Effector memory CD4-positive, alpha-beta T cell (primary cell): ENCODE measurements at regions not wholly inside any gene's neighbourhood (a gene's known extent, or its start where the extent isn't known, plus 50 kb on each side); places are given as distances from the start of the nearest gene placed in this dataset.
"Not testable (repeated sequence)": the region's sequence is repeated elsewhere in the genome, so short reads cannot be mapped to it uniquely, and the experiment has no call there.

Source experiments
- DNase-seq, 3 donors: peaks; one replicate each; pipeline ENCODE4 v3.0.0-alpha.2; 2020
- H3K27ac ChIP-seq: 2 replicates; pipeline ENCODE4 v1.7.0; 2013; ENCODE audit warnings: mild to moderate bottlenecking, low read length, moderate library complexity; ENCODE audit not compliant: insufficient read depth, poor library complexity, severe bottlenecking
- H3K27me3 ChIP-seq: replicated peaks from 2 replicates; pipeline ENCODE4 v1.7.0; 2013; ENCODE audit warnings: mild to moderate bottlenecking, low read length; ENCODE audit not compliant: insufficient read depth, control insufficient read depth, poor library complexity, severe bottlenecking
- H3K36me3 ChIP-seq: 2 replicates; pipeline ENCODE4 v1.7.0; 2013; ENCODE audit warnings: mild to moderate bottlenecking, low read length, moderate library complexity; ENCODE audit not compliant: control insufficient read depth, insufficient read depth
- H3K4me1 ChIP-seq: 2 replicates; pipeline ENCODE4 v1.7.0; 2013; ENCODE audit warnings: low read length, mild to moderate bottlenecking; ENCODE audit not compliant: control insufficient read depth, insufficient read depth, poor library complexity, severe bottlenecking
- H3K4me3 ChIP-seq: 2 replicates; pipeline ENCODE4 v1.7.0; 2013; ENCODE audit warnings: low read length, low read depth, mild to moderate bottlenecking; ENCODE audit not compliant: insufficient read depth, poor library complexity, severe bottlenecking
- H3K9me3 ChIP-seq: 2 replicates; pipeline ENCODE4 v1.7.0; 2013; ENCODE audit warnings: mild to moderate bottlenecking, low read length, moderate library complexity; ENCODE audit not compliant: control insufficient read depth

DNA sequence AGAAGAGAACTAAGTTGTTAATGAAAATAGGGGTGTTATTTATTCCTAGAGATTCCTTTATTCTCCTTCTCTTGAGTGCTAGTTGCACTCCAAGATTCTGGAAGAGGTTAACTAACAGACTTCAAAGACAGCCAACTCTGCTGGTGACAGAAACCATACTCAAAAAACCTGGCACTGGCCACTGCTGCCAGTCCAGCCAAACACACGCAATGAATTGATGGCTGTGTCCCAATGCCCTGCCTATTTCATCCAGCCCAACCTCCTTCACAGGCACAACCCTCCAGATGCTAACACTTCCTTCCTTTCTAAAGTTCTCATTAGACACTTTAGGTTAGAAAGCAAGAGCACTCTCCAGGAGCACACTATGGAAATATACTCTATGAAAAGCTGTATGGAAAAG lies 150.8 kb upstream of the C11orf58 start:
- no peaks in the 10 kb centered on the region for H3K36me3 ChIP-seq
- H3K27ac ChIP-seq = no peak overlapping the region
- no peaks in the 10 kb centered on the region for H3K4me1 ChIP-seq
- H3K4me3 ChIP-seq = no peak overlapping the region
- no peaks in the 10 kb centered on the region for H3K9me3 ChIP-seq
- H3K27me3 ChIP-seq = no peaks in the 10 kb centered on the region
- no peak for DNase-seq

DNA sequence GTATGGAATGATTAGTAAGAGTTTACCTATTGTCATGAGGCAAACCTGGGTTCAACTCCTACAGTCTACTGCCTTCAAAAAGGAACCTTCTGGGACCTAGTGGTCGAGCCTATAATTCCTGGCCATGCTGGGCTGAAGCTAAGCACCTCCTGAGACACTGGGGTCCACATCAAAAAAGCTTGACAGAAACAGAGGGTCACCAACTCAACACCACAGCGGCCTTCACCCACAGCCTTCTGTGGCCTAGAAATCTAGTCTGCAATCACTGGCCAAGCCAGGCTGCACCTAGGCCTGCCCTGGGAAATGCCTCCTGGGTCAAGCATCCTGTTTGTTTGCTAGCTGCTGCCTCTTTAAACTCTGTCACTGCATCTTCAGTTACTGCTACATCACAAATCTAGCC lies 153.9 kb upstream of the C11orf58 start:
- no peaks in the 10 kb centered on the region for H3K4me1 ChIP-seq
- no peak overlapping the region for H3K27ac ChIP-seq
- no peak overlapping the region for H3K4me3 ChIP-seq
- H3K27me3 ChIP-seq = no peaks in the 10 kb centered on the region
- no peaks in the 10 kb centered on the region for H3K36me3 ChIP-seq
- DNase-seq = no peak
- H3K9me3 ChIP-seq = no peaks in the 10 kb centered on the region

DNA sequence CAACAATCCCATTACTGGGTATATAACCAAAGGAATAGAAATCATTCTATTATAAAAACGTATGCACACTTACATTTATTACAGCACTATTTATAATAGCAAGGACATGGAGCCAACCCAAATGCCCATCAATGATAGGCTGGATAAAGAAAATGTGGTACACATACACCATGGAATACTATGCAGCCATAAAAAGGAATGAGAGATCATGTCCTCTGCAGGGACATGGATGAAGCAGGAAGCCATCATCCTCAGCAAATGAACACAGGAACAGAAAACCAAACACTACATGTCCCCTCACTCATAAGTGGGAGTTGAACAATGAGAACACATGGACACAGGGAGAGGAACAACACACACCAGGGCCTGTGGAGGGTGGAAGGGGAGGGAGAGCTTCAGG lies 157.4 kb upstream of the C11orf58 start:
- not testable (repeated sequence) for H3K4me1 ChIP-seq, H3K9me3 ChIP-seq, H3K27ac ChIP-seq, DNase-seq, H3K4me3 ChIP-seq, H3K27me3 ChIP-seq, H3K36me3 ChIP-seq

DNA sequence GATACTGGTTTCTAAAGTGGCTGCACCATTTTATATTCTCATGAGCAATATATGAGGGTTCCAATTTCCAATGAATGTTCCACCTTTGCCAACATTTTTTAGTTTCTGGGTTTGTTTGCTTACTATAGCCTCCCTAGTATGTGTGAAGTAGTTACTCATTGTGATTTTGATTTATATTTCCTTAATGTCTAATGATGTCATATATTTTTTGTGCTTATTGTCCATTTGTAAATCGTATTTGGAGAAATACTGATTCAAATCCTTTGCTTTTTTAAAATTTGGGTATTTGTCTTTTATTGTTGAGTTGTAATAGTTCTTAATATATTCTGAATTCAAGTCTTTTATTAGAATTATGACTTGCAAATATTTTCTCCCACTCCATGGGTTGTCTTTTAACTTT lies 161.0 kb upstream of the C11orf58 start:
- DNase-seq = no peak
- Histone ChIP-seq H3K27me3 (no peaks in the 10 kb centered on the region), H3K4me3 (no peak overlapping the region), H3K4me1 (no peaks in the 10 kb centered on the region), H3K27ac (no peak overlapping the region), H3K9me3 (no peaks in the 10 kb centered on the region), H3K36me3 (no peaks in the 10 kb centered on the region)

DNA sequence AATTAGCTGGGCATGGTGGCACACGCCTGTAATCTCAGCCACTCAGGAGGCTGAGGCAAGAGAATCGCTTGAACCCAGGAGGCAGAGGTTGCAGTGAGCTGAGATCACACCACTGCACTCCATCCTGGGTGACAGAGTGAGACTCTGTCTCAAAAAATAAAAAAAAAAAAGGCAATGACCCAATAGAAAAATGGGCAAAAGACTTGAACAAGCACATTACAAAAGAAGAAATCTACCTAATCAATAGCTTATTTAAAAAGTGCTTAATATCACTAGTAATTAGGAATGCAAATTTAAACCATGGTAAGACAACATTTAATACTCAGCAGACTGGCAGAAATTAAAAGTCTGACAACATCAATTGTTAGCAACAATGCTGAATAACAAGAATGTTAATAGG lies 163.6 kb upstream of the C11orf58 start:
- not testable (repeated sequence) for H3K27ac ChIP-seq, DNase-seq, H3K4me3 ChIP-seq, H3K9me3 ChIP-seq, H3K4me1 ChIP-seq, H3K36me3 ChIP-seq, H3K27me3 ChIP-seq

DNA sequence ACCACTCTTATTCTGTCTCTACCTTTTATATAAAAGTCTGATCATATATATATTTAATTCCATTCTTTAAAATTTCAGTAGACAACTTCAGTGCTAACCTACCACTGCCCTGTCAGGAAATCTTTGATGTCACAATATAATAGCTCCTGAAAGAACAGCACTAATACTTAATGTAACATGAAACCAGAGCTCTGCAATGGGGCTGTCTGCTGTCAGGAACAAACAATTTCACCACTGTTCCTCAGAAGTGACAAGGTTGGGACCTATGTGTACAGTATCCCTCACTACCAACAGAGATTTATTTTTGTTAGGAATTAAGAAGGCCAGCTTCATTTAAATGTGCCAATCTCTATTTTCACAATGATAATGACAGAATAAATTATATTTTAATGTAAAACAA lies 165.5 kb upstream of the C11orf58 start:
- Histone ChIP-seq H3K27me3 (no peaks in the 10 kb centered on the region), H3K9me3 (no peaks in the 10 kb centered on the region), H3K4me1 (no peaks in the 10 kb centered on the region), H3K27ac (no peak overlapping the region), H3K36me3 (no peaks in the 10 kb centered on the region), H3K4me3 (no peak overlapping the region)
- DNase-seq = no peak

DNA sequence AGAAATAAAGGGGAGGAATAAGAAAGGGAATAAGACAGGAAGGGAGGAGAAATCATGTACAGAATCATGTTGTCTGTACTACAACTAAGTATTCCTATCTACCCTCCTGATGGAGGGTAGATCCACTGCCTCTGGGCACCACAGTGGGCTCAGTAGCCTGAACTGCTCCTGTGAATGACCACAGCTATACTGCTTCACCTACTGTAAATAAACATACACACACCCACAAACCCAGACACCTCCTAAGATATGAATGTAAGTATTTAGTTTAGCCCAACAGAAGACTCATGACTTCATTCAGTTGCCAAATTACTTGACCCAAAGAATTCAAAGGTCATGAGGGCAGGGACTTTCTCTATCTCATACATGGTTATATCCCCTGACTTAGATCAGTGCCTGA lies 177.3 kb upstream of the C11orf58 start:
- Histone ChIP-seq H3K9me3 (no peaks in the 10 kb centered on the region), H3K36me3 (no peaks in the 10 kb centered on the region), H3K4me3 (no peak overlapping the region), H3K27ac (no peak overlapping the region), H3K27me3 (no peaks in the 10 kb centered on the region), H3K4me1 (no peaks in the 10 kb centered on the region)
- DNase-seq = no peak

DNA sequence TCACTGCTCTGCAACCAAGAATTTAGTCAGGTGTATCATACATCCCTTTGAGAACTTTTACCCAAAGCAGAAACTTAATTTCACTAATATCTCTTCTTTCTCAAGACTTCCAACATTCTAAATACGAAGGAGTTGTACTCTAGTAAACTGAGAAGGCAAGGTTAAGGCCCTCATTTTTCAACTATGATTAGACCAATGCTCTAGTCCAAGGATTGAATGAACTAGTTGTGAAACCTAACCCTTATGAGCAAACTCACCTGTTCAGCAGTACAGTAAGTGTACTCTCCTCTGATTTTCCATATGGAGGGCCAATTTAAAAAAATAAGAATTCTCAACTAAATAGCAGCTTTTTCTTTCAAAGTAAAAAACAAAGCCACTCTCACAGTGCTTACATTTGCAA lies 180.0 kb upstream of the C11orf58 start:
- Histone ChIP-seq H3K4me3 (no peak overlapping the region), H3K27me3 (no peaks in the 10 kb centered on the region), H3K9me3 (no peaks in the 10 kb centered on the region), H3K27ac (no peak overlapping the region), H3K36me3 (no peaks in the 10 kb centered on the region), H3K4me1 (no peaks in the 10 kb centered on the region)
- no peak for DNase-seq

DNA sequence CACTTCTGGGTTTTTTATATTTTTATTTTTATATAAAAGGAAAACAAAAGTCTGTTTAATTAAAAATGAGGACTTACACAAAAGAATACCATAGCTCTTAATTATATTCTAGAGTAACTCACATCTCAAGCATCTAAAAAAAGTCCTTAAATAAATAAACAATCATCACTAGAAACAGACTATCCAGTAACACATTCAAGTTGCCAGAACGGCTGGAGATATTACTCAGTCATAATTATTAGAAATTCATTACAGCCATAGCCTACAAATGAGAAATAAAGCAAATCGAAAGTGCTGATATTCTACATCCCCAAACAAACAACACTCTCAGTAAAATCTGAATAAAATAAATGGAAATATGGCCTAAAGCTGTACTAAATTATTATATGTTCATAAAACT lies 182.5 kb upstream of the C11orf58 start:
- Histone ChIP-seq H3K9me3 (no peaks in the 10 kb centered on the region), H3K4me1 (no peaks in the 10 kb centered on the region), H3K27ac (no peak overlapping the region), H3K4me3 (no peak overlapping the region), H3K27me3 (no peaks in the 10 kb centered on the region), H3K36me3 (no peaks in the 10 kb centered on the region)
- no peak for DNase-seq

DNA sequence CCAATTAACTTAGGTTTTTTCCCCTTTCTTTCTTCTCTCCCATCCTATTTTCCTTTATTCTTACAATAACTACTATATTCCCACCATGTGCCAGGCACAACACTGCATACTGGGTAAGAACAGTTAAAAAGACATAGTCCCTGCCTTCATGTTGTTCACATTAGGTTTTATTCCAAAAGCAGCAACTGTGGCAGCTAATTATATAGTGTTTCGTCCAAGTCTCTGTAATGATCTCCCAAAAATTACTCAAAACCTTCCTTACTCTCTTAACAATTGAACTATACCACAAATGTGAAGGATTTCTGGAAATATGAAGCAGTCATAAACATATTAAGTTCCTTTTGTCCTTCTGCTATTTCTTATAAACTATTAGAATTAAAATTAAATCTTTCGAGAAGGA lies 184.1 kb upstream of the C11orf58 start:
- Histone ChIP-seq H3K27ac (no peak overlapping the region), H3K9me3 (no peaks in the 10 kb centered on the region), H3K4me1 (no peaks in the 10 kb centered on the region), H3K27me3 (no peaks in the 10 kb centered on the region), H3K4me3 (no peak overlapping the region), H3K36me3 (no peaks in the 10 kb centered on the region)
- DNase-seq = no peak

DNA sequence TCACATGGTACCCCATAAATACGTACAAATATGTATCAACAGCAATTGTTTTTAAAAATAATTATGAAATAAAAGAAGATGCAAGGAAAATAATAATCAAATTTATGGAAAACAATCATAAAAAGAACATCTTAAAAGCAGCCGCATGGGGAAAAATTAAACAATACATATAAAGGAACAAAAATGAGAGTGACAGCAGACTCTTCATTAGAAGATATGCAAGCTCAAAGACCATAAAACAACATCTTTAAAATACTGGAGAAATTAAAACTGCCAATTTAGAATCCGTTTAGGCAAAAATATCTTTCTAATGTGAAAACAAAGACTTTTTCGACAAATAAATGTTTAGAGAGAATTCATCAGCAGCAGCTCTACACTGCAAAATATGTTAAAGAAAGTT lies 190.6 kb upstream of the C11orf58 start:
- DNase-seq = no peak
- Histone ChIP-seq H3K27me3 (no peaks in the 10 kb centered on the region), H3K36me3 (no peaks in the 10 kb centered on the region), H3K27ac (no peak overlapping the region), H3K4me1 (no peaks in the 10 kb centered on the region), H3K4me3 (no peak overlapping the region), H3K9me3 (no peaks in the 10 kb centered on the region)
